ENCODE measurements at regions not wholly inside any gene's neighbourhood (a gene's known extent, or its start where the extent isn't known, plus 50 kb on each side); places are given as distances from the start of the nearest gene placed in this dataset.

DNA sequence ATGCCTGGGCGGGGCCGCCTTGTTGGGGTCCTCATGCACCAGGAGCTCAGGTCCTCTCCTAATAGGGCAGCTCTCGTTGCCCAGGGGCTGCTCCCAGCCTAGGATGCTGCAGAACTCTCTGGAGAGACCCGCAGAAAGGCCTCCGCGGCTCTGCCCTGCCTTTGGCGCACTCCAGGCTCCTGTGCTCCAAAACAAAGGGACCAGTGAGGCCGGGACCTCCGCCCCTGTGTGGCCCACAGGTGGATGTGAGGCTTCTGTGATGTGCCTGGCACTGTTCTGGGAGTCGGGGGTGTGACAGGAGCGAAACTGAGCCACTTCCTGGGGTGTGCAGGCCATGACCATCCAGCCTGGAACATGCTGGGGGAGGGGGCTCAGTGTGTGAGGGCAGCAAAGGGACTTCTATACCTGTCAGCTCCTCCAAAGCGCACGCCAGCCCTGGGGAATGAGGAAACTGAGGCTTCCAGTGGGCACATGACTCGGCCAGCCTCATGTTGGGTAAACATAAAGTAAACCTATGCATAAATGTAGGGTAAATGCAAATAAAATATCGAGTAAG lies 153.2 kb downstream of the IRF8 start:
- no peak for DNase-seq (ENCODE audit: low read depth in 4 of 4, low spot score in 2 of 4)

DNA sequence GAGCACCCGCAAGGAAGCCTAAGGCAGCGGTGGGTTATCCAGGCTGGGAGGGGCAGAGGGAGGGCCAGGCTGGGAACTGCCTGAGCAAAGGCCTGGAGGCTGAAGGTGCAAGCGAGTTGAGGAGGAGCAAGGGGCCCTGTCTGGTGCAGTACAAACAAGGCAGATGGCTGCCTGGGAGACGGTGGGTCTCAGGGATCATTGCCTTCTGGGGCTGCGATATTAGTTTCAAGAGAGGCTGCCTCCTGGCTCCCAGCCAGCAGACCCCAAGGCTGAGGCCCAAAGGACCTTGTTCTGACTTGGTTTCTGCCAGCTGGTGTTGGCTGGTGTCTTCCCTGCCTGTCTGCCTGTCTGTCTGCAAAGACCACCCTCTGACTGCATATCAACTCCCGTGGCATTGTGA lies 154.0 kb downstream of the IRF8 start:
- no peak for DNase-seq (ENCODE audit: low read depth in 4 of 4, low spot score in 2 of 4)

DNA sequence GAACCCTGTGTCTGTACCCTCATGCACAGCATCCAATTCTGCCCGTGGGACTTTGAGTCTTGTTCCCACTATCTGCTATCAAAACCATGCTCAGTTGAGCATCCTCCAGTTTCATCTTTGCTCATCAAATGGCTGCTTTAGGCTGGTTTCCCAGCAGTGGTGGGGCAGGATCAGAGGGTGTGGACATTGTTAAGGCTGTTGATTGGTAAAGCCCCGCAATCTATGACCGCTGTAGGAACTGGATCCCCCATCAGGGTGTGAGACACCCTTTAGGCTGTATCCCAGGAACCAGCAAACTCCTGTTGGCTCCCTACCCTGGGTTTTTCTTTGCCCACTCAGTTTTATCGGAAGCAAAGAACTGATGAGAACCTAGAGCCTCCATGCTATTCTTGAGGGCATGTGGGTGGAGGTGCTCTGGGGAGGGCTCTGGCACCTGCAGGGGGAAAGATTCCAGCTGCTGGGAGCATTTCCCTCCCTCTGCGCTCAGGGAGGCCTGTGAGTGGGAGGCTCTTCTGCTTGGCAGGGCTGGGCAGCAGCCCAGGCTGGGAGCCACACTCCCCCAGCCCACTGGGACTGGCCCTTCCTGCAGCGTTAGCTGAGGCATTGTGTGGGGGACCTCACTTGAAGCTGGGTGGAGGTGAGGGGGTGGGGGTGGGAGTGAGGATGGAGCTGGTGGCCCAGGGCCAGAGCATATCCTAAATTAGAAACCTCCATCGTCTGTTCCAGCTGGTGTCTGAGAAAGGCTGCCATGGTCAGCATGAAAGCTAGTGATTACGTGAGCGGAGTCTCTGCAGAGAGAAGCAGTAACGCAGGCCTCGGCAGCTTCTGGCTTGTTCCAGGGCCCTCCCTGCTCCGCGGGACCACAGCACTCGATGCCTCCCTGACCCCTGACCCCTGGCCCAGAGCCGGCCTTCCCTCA lies 160.6 kb downstream of the IRF8 start:
- DNase-seq (ENCODE audit: low read depth in 4 of 4, low spot score in 2 of 4), result no peak

DNA sequence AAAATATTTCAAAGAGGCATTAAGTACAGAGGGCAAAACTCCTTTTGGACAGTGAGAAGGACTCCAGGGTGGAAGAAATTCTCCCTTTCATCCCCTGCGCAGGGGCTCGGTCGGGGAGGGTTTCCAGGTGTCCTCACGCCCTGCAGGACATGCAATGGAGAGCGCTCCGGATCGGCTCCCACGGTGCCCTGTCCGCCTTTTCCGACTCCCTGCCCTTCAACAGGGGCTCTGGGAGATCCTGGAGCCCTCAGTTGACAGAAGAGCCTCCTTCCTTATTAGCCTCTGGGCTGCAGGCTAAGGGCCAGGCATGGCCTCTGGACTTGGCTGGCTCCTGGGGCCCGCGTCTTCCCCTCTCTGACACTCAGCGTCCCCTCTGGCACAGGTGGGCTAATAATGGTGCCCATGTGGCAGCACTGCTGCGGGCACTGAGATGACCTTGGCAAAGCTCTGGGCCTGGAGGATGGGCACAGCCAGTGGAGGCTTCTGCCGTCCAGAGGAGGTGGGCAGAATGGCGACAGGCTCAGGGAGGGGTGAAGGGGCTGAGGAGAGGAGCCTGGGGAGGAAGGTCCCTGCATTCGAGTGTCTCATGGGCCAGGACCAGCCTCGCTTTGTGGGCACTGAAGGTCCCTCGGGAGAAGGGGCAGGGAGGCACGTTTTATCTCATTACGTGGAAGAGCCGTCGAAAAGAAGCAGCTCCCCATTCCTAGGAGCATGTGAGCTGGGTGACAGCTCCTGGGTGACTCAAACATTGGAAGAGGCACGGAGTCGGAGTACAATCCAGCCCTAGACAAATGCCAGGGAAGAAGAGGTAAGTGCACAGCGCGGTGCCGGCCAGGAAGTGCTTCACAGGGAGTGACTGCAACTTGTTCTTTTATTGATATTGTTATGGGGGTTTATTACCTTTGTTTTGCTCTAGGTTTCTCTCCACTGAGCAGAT lies 161.7 kb downstream of the IRF8 start:
- DNase-seq (ENCODE audit: low read depth in 4 of 4, low spot score in 2 of 4), result no peak

DNA sequence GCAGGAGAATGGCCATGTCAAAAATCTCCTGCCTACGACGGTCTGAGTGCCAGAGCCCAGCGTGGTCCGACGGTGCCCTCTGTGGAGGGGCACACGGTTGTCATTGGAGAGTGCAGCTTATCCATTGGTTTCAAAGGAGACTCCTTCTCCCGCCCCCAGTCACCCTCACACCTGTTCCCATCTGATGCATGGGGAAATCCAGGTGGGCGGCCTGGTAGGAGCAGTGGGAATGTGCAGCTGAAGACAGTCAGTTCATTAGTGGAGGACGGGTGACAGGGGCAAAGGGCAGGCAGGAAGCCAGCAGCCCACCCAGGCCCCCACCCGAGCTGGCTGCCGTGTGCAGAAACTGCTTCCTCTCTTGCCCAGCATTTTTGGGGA lies 162.3 kb downstream of the IRF8 start:
- DNase-seq (ENCODE audit: low read depth in 4 of 4, low spot score in 2 of 4), result no peak

DNA sequence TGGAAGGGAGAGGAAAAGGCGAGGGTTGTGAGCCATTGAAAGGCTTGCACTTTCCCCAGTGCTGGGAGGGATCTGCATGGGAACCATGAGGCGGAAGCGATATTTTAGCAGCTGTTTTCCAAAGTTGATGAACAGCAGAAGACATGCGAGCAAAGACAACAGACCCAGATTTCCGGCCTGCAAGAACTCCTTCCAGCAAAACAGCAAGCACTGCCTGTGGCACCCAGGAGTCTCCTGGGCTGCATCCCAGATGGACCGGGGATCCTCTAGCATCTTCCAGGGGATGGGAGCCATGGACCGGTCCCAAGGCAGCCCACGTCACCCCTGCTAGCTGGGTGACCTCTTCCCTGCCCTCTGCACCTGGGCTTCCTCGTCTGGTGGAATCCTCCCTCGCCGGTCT lies 162.8 kb downstream of the IRF8 start:
- no peak for DNase-seq (ENCODE audit: low read depth in 4 of 4, low spot score in 2 of 4)

DNA sequence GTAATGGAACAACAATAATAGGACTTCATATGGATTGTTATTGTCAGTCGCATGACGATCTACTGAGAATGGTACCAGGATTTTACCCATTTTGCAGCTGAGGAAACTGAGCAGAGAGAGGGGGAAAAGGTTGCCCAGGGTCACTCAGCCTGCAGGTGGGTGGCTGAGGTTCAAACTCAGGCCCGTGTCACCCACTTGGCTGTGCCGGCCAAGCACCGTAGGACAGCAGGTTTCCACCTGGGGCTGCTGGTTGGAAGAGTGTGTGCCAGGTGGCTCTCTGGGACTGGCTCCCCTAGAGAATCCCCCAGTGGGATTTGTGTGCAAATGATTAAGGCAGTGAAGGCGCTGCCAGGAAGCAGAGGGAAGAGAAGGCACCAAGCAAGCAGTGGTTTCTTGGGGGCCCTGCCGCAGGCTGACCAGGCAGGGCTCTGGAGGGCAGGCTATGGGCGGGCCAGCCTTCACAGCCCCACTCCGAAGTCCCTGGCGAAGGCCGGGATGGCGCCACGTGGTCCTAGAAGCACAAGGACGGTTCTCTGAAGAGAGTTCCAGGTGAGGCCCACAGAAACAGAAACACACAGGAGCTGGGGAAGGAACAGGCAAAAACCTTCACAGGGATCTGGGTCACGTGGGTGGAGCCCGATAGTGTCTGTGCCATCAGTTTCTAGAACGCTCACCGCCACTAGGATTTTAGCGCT lies 163.5 kb downstream of the IRF8 start:
- no peak for DNase-seq (ENCODE audit: low read depth in 4 of 4, low spot score in 2 of 4)

DNA sequence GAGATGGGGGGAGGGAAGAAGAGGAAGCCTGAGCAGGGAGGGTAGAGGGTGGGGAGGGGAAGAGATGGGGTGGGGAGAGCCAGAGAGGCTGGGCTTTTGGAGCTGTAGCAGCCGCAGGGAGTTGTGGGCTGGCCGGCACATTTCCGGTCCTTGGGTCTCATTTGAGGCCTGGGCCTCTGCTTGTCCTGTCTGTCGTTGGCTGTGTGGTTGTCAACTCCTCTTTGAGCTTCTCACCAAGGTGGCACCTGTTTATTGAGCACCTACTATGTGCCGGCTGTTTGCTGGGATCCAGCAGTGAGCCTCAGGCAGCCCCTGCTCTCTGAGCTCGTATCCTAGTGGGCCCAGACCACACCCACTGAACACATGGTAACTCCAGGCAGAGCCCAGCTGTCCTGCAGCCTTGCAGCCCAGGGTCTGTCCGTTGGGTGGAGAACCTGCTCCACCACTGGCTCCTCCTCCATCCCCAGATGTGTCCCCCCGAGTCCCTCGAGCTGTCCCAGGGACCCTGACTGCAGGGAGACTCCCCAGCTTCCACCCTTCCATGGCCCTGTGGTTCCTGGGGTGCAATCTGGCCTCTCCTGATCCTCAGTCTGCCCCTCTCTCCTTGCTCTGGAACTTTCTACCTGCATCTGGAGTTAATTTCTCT lies 164.9 kb downstream of the IRF8 start:
- DNase-seq (ENCODE audit: low read depth in 4 of 4, low spot score in 2 of 4), result no peak

DNA sequence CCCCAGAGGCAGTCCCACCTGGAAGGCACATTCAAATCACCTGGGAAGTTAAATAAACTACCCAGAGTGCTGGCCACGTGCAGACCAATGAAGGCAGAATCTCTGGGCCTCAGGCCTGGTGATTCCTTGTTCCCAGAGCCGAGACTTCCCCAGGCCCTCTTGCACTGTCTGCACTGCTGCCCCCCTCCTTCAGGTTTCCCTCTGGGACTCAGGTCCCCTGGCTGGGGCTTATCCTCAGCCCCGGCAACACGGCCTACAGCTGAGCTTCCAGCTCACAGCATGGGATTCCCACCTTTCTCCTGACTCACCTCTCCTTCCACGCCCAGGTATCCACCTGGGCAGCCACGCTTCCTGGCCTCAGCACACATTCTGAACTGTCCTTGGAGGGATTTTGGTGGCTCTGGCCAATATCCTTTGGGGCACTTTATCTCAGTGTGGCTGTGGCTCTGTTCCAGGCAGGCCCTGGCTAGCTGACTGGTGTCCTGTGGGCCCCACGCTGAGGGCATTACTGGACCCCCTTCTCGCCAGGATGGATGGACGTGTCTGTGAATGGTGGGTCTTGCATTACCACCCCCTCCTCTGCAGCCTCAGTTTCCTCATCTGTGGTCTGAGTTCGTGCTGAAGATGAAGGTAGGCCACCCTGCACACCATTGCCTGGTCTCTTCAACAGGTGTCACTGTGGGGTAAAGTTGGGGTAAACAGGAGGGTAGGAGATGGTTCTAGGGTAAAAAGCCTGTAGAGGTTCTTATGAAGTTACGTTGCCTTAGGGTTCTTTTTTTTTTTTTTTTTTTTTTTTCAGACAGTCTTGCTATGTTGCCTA lies 165.7 kb downstream of the IRF8 start:
- no peak for DNase-seq (ENCODE audit: low read depth in 4 of 4, low spot score in 2 of 4)

DNA sequence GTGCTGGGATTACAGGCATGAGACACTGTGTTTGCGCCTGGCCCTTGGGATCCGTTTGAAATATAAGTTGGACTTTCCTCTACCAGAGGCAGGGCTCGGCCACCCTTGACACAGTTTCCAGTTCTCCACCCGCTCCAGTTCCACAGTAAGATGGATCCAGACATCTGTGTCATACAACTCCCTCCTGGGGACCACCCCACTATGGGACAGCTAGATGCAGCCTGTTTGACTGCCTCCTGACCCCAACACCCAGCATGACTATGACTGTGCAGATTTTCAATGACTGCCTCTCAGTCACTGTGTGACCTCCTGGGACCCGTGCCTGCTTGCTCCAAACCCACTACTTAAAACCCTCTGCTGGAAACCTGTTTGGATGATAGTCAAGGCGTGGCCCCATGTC lies 166.7 kb downstream of the IRF8 start:
- DNase-seq (ENCODE audit: low read depth in 4 of 4, low spot score in 2 of 4), result no peak

DNA sequence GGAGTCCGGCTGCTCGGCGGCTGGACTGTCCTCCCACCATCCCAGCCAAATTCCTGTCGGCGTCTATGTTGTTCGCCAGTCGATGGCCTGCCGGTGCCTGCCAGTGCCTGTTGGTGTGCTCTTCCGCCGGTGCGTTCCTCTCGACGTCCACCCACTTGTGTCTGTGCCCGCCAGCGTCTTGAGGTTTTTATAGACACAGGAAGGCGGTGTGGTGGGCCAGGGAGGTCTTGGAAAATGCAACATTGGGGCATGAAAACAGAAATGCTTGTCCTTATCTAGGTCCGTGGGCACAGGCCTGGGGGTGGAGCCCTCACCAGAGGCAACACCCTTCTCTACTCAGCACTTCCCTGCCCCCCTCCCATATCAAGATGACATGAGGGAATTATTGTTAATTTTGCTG lies 167.8 kb downstream of the IRF8 start:
- DNase-seq (ENCODE audit: low read depth in 4 of 4, low spot score in 2 of 4), result no peak

DNA sequence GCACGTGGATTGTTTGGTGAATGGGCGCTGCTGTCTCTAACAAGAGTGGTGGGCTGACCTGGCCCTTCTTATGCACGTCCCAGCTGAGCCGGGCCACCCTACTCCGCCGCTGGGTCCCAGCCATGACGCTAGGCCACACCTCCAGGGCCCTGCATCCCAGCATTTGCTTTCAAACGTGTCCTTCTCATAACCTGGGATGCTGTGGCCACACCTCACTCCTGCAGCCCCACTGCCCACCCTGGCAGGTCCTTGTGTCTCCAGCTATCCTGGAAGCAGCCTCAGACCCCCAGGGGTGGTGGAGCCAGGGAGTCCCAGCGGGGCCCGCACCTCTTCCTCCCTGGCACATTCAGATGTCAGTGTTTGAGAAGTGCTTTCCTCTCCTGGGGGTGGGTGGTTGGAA lies 168.6 kb downstream of the IRF8 start:
- no peak for DNase-seq (ENCODE audit: low read depth in 4 of 4, low spot score in 2 of 4)

DNA sequence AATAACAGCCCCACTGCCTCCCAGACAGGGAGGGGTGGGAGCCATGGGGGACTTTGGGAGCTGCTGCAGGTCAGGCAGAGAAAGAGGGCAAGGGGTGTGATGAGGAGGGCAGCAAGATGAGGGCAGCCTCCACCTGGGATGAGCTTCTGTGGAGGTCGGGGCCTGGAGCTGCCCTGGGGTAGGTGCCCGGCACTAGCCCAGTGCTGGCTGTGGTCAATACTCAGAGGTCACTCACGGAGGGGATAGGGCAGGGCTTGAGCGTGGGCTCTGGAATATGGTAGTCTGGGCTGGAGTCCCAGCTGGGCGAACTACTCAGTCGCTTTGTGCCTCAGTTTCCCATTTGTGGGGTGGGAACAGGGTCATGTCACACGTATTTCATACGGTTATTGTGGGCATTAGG lies 169.0 kb downstream of the IRF8 start:
- DNase-seq (ENCODE audit: low read depth in 4 of 4, low spot score in 2 of 4), result no peak

DNA sequence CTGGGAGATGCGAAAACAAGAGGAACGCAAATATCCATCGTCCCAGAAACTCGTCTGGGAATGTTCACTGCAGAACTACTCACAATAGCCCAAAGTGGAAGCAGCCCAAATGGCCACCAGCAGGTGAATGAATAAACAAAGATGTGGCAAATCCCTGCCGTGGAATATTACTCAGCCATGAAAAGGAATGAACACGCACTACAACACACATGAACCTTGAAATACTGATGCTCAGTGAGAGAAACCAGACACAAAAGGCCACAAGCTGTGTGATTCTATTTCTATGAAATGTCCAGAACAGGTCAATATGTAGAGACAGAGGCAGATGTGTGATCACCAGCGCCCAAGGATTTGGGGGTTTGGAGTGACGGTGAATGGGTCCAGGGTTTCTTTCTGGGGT lies 169.8 kb downstream of the IRF8 start:
- no peak for DNase-seq (ENCODE audit: low read depth in 4 of 4, low spot score in 2 of 4)

DNA sequence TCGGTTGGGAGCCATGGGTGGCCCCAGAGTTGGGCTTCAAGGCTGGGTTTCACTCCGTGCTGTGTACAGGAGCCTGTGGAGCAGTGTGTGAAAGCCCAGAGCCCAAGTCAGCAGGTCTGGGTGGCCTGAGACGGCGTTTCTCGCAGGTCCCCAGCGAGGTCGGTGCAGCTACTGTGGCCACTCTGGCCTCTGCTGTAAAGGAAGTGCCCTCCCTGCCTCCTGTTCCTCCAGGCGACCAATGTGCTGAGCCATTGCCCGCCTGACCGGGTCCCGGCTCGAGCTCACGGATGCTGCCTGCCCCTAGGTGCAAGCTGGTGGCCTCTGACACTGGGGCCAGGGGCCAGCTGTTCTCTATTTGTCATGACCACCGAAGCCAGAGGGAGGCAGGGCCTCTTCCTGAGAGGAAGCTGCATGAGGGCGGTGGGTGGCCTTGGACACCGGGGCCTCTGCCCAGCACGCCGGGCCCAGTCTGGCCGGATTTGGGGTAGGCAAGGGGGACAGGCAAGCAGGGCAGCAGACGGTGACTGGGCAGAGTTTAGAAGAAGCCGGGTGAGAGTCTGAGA lies 170.9 kb downstream of the IRF8 start:
- DNase-seq (ENCODE audit: low read depth in 4 of 4, low spot score in 2 of 4), result no peak

DNA sequence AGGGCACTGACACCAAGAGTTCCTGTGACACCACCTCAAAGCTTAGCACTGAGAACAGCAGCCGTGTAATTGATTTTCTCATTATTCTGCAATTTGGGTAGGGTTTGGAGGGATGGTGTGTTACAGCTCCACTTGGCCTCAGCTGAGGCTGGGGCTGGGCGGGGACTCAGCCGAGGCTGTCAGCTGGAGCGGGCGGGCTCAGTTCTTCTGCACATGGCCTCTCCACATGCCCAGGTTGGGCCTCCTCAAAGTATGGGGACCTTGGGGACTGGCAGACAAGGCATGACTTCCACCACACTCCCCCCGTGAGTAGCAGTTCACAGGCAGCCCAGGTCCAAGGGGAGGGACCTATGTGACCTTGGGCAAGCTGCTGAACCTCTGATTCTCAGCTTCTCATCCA lies 171.5 kb downstream of the IRF8 start:
- no peak for DNase-seq (ENCODE audit: low read depth in 4 of 4, low spot score in 2 of 4)

DNA sequence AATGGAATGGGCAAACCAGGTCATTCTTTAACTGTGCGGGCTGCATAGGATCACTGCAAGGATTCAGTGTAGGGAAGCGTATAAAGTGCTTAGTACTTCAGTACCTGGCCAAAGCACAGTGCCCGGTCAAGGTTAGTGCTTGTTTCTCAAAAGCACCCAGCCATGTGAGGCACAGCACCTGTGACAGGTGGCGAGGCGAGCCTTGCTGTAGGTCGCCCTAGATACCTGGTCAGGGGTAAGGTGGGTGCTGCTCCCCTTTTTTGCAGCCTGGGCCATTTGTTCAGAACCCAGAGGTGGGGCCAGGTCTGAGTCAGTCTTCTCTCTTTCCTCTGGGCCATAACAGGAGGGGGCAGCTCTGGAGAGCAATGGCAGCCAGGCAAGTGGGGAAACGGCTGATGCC lies 172.0 kb downstream of the IRF8 start:
- DNase-seq (ENCODE audit: low read depth in 4 of 4, low spot score in 2 of 4), result no peak

DNA sequence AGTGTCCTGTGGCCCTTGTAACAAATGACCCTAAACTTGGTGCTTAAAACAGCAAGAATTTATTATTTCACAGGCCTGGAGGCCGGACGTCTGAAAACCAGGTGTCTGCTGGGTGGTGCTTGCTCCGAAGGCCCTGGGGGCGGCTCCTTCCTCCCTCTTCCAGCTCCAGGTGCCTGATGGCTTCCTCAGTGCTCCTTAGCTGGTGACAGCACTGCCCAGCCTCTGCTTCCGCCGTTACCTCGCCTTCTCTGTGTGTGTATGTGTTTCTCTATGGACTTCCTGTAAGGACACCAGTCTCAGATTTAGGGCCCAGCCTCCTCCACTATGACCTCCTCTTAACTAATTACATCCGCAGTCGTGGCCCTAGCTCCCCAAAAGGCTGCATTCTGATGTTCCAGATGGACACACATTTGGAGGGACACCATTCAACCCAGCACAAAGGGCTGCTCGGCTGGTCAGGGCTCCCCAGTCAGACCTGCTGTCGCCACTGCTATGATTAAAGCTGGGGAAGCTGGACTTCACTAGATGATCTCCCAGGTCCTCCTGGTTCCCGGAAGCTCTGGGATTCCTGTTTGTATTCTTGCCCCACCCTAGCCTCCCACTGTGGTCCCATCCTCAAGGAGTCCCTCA lies 172.8 kb downstream of the IRF8 start:
- no peak for DNase-seq (ENCODE audit: low read depth in 4 of 4, low spot score in 2 of 4)
